ENCODE measurements at regions not wholly inside any gene's neighbourhood (a gene's known extent, or its start where the extent isn't known, plus 50 kb on each side); places are given as distances from the start of the nearest gene placed in this dataset.

GRCh38 chr14:44010071-44010470 lies 497.0 kb downstream of the FSCB start:
- TF ChIP-seq CTCF (IDR thresholded peaks at IDR 0.05; ENCODE audit: low read depth, low read length) = no peak
- no peak for TF ChIP-seq MYC (IDR thresholded peaks at IDR 0.05; ENCODE audit: low read depth, low read length)
- TF ChIP-seq, protein P1, sequence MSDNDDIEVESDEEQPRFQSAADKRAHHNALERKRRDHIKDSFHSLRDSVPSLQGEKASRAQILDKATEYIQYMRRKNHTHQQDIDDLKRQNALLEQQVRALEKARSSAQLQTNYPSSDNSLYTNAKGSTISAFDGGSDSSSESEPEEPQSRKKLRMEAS (IDR thresholded peaks at IDR 0.05; ENCODE audit: low read depth, low read length) = no peak
- no peak for TF ChIP-seq POLR2A (IDR thresholded peaks at IDR 0.05; ENCODE audit: extremely low read depth, insufficient read length)
- no peak for DNase-seq (ENCODE audit: low read depth)
- no peak overlapping the region for H3K4me3 ChIP-seq (ENCODE audit: low read depth, low read length)

DNA sequence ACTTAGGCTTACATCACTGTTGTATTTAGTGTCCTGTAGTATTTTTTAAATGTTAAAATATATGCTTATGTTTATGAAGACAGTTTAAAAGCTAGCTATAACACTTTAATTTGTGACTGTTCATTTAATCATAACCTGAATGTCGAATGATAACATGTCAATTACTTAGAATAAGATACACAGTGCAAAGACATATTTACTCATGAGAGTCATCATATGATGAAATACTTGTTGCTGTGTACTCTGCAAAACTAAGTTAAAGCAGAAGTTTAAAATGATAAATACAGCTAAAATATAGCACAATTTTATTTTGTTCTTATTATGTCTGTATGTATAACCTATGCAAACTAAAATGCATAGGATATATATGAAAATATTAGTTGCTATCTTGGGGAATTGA lies 497.4 kb downstream of the FSCB start:
- no peak for TF ChIP-seq POLR2A (IDR thresholded peaks at IDR 0.05; ENCODE audit: extremely low read depth, insufficient read length)
- no peak for TF ChIP-seq MYC (IDR thresholded peaks at IDR 0.05; ENCODE audit: low read depth, low read length)
- TF ChIP-seq CTCF (IDR thresholded peaks at IDR 0.05; ENCODE audit: low read depth, low read length) = no peak
- TF ChIP-seq, protein P1 (IDR thresholded peaks at IDR 0.05; ENCODE audit: low read depth, low read length) = no peak
- H3K4me3 ChIP-seq (ENCODE audit: low read depth, low read length) = no peak overlapping the region
- no peak for DNase-seq (ENCODE audit: low read depth)

GRCh38 chr14:43988989-43989388 lies 518.1 kb downstream of the FSCB start:
- TF ChIP-seq, protein P1 (IDR thresholded peaks at IDR 0.05; ENCODE audit: low read depth, low read length) = no peak
- TF ChIP-seq POLR2A (IDR thresholded peaks at IDR 0.05; ENCODE audit: extremely low read depth, insufficient read length) = no peak
- no peak for TF ChIP-seq CTCF (IDR thresholded peaks at IDR 0.05; ENCODE audit: low read depth, low read length)
- no peak for TF ChIP-seq MYC (IDR thresholded peaks at IDR 0.05; ENCODE audit: low read depth, low read length)
- no peak overlapping the region for H3K4me3 ChIP-seq (ENCODE audit: low read depth, low read length)
- DNase-seq (ENCODE audit: low read depth) = no peak

- TF ChIP-seq, protein P1 (IDR thresholded peaks at IDR 0.05; ENCODE audit: low read depth, low read length) = no peak
- TF ChIP-seq CTCF (IDR thresholded peaks at IDR 0.05; ENCODE audit: low read depth, low read length) (no peak), POLR2A (IDR thresholded peaks at IDR 0.05; ENCODE audit: extremely low read depth, insufficient read length) (no peak), MYC (IDR thresholded peaks at IDR 0.05; ENCODE audit: low read depth, low read length) (no peak)
- DNase-seq (ENCODE audit: low read depth) = no peak
- no peak overlapping the region for H3K4me3 ChIP-seq (ENCODE audit: low read depth, low read length)
These were observed 523.4 kb downstream of the FSCB start for GRCh38 chr14:43983721-43984120.

GRCh38 chr14:43981135-43981768 lies 525.8 kb downstream of the FSCB start:
- no peak overlapping the region for H3K4me3 ChIP-seq (ENCODE audit: low read depth, low read length)
- DNase-seq (ENCODE audit: low read depth) = no peak
- no peak for TF ChIP-seq POLR2A (IDR thresholded peaks at IDR 0.05; ENCODE audit: extremely low read depth, insufficient read length)
- TF ChIP-seq, protein P1 (IDR thresholded peaks at IDR 0.05; ENCODE audit: low read depth, low read length) = no peak
- TF ChIP-seq CTCF (IDR thresholded peaks at IDR 0.05; ENCODE audit: low read depth, low read length) = no peak
- TF ChIP-seq MYC (IDR thresholded peaks at IDR 0.05; ENCODE audit: low read depth, low read length) = no peak

Measured in NB4 (cell line).